ENCODE measurements at regions not wholly inside any gene's neighbourhood (a gene's known extent, or its start where the extent isn't known, plus 50 kb on each side); places are given as distances from the start of the nearest gene placed in this dataset.
A peak's percentile ranks its signal among the peaks of the same experiment; 100 is the strongest.

- FAIRE-seq (no peak), DNase-seq (ENCODE audit: low read depth) (peak; percentile 44)
- Mint-ChIP-seq H3K9me3 (ENCODE audit: unreplicated experiment) (no peaks in the 10 kb centered on the region), H3K4me3 (ENCODE audit: unreplicated experiment) (no peak overlapping the region), H3K27me3 (ENCODE audit: low read depth, unreplicated experiment) (no peaks in the 10 kb centered on the region), H3K4me1 (ENCODE audit: low read depth, unreplicated experiment) (peaks cover 13% of the 10 kb centered on the region), H3K36me3 (ENCODE audit: low read depth, unreplicated experiment) (no peaks in the 10 kb centered on the region), H3K27ac (ENCODE audit: unreplicated experiment) (no peak overlapping the region)
- Histone ChIP-seq H3K36me3 (ENCODE audit: insufficient read depth, low read length) (no peaks in the 10 kb centered on the region), H3K4me3 (ENCODE audit: insufficient read depth, low read depth, low read length) (no peak overlapping the region), H4K20me1 (ENCODE audit: insufficient read depth, low read length) (no peaks in the 10 kb centered on the region), H3K9ac (ENCODE audit: low read length) (no peak overlapping the region), H3K4me2 (ENCODE audit: low read length) (no peak overlapping the region), H3K79me2 (ENCODE audit: insufficient read depth, low read length) (no peaks in the 10 kb centered on the region), H3K27me3 (ENCODE audit: insufficient read depth, low read length) (no peaks in the 10 kb centered on the region), H3K9me3 (ENCODE audit: insufficient read depth, low read depth, low read length) (no peaks in the 10 kb centered on the region), H3K27ac (ENCODE audit: low read depth, low read length) (no peak overlapping the region), H2AFZ (ENCODE audit: low read depth, low read length) (no peak overlapping the region), H3K4me1 (ENCODE audit: insufficient read depth, low read length) (no peaks in the 10 kb centered on the region)
- TF ChIP-seq CTCF (IDR thresholded peaks at IDR 0.05; ENCODE audit: insufficient read depth, low read depth, low read length) (no peak), EZH2 (IDR thresholded peaks at IDR 0.05; ENCODE audit: insufficient read depth, low read length) (no peak)
Measured at GRCh38 chr7:80403686-80404241, 108.1 kb downstream of the GNAT3 start.

GRCh38 chr7:80401708-80402107 lies 110.2 kb downstream of the GNAT3 start:
- Histone ChIP-seq H3K27me3 (ENCODE audit: insufficient read depth, low read length) (no peaks in the 10 kb centered on the region), H3K4me1 (ENCODE audit: insufficient read depth, low read length) (no peaks in the 10 kb centered on the region), H4K20me1 (ENCODE audit: insufficient read depth, low read length) (no peaks in the 10 kb centered on the region), H3K36me3 (ENCODE audit: insufficient read depth, low read length) (no peaks in the 10 kb centered on the region), H3K9ac (ENCODE audit: low read length) (no peak overlapping the region), H3K79me2 (ENCODE audit: insufficient read depth, low read length) (no peaks in the 10 kb centered on the region), H3K4me3 (ENCODE audit: insufficient read depth, low read depth, low read length) (no peak overlapping the region), H3K9me3 (ENCODE audit: insufficient read depth, low read depth, low read length) (no peaks in the 10 kb centered on the region), H2AFZ (ENCODE audit: low read depth, low read length) (no peak overlapping the region), H3K4me2 (ENCODE audit: low read length) (no peak overlapping the region), H3K27ac (ENCODE audit: low read depth, low read length) (no peak overlapping the region)
- FAIRE-seq (no peak), DNase-seq (ENCODE audit: low read depth) (no peak)
- H3K27me3 Mint-ChIP-seq (ENCODE audit: low read depth, unreplicated experiment) = no peaks in the 10 kb centered on the region
- no peaks in the 10 kb centered on the region for H3K9me3 Mint-ChIP-seq (ENCODE audit: unreplicated experiment)
- peaks cover 13% of the 10 kb centered on the region for H3K4me1 Mint-ChIP-seq (ENCODE audit: low read depth, unreplicated experiment)
- no peaks in the 10 kb centered on the region for H3K36me3 Mint-ChIP-seq (ENCODE audit: low read depth, unreplicated experiment)
- H3K27ac Mint-ChIP-seq (ENCODE audit: unreplicated experiment) = no peak overlapping the region
- no peak overlapping the region for H3K4me3 Mint-ChIP-seq (ENCODE audit: unreplicated experiment)
- TF ChIP-seq CTCF (IDR thresholded peaks at IDR 0.05; ENCODE audit: insufficient read depth, low read depth, low read length) = no peak
- TF ChIP-seq EZH2 (IDR thresholded peaks at IDR 0.05; ENCODE audit: insufficient read depth, low read length) = no peak

- H3K4me3 Mint-ChIP-seq (ENCODE audit: unreplicated experiment) = no peak overlapping the region
- DNase-seq (ENCODE audit: low read depth) (no peak), FAIRE-seq (no peak)
- H3K9me3 ChIP-seq (ENCODE audit: insufficient read depth, low read depth, low read length) = no peaks in the 10 kb centered on the region
- H3K36me3 ChIP-seq (ENCODE audit: insufficient read depth, low read length) = no peaks in the 10 kb centered on the region
- H3K4me2 ChIP-seq (ENCODE audit: low read length) = no peak overlapping the region
- H2AFZ ChIP-seq (ENCODE audit: low read depth, low read length) = no peak overlapping the region
- no peaks in the 10 kb centered on the region for H3K36me3 Mint-ChIP-seq (ENCODE audit: low read depth, unreplicated experiment)
- no peak overlapping the region for H3K27ac ChIP-seq (ENCODE audit: low read depth, low read length)
- no peaks in the 10 kb centered on the region for H3K27me3 ChIP-seq (ENCODE audit: insufficient read depth, low read length)
- H3K27me3 Mint-ChIP-seq (ENCODE audit: low read depth, unreplicated experiment) = no peaks in the 10 kb centered on the region
- no peak overlapping the region for H3K9ac ChIP-seq (ENCODE audit: low read length)
- no peaks in the 10 kb centered on the region for H3K4me1 ChIP-seq (ENCODE audit: insufficient read depth, low read length)
- no peaks in the 10 kb centered on the region for H4K20me1 ChIP-seq (ENCODE audit: insufficient read depth, low read length)
- no peak overlapping the region for H3K4me3 ChIP-seq (ENCODE audit: insufficient read depth, low read depth, low read length)
- TF ChIP-seq EZH2 (IDR thresholded peaks at IDR 0.05; ENCODE audit: insufficient read depth, low read length) = no peak
- no peak for TF ChIP-seq CTCF (IDR thresholded peaks at IDR 0.05; ENCODE audit: insufficient read depth, low read depth, low read length)
- H3K27ac Mint-ChIP-seq (ENCODE audit: unreplicated experiment) = no peak overlapping the region
- no peaks in the 10 kb centered on the region for H3K79me2 ChIP-seq (ENCODE audit: insufficient read depth, low read length)
- no peaks in the 10 kb centered on the region for H3K4me1 Mint-ChIP-seq (ENCODE audit: low read depth, unreplicated experiment)
- H3K9me3 Mint-ChIP-seq (ENCODE audit: unreplicated experiment) = no peaks in the 10 kb centered on the region
Measured at GRCh38 chr7:80393786-80394185, 118.1 kb downstream of the GNAT3 start.

All from astrocyte (in vitro differentiated cells and primary cell).